ENCODE measurements at regions not wholly inside any gene's neighbourhood (a gene's known extent, or its start where the extent isn't known, plus 50 kb on each side); places are given as distances from the start of the nearest gene placed in this dataset.

- TF ChIP-seq EZH2 (IDR thresholded peaks at IDR 0.05; ENCODE audit: insufficient read depth, low read length) (no peak), CTCF (IDR thresholded peaks at IDR 0.05; ENCODE audit: insufficient read depth, low read depth, low read length) (no peak)
Measured at GRCh38 chr1:108314815-108315214, 70.9 kb upstream of the NBPF4 start.

All from astrocyte (in vitro differentiated cells and primary cell).